ENCODE measurements at regions not wholly inside any gene's neighbourhood (a gene's known extent, or its start where the extent isn't known, plus 50 kb on each side); places are given as distances from the start of the nearest gene placed in this dataset.

- TF ChIP-seq ZNF488 (tag by site-specific recombination; IDR thresholded peaks at IDR 0.05) (no peak), ZNF274 (IDR thresholded peaks at IDR 0.05; ENCODE audit: low read length) (no peak), ZNF274 (tag by site-specific recombination; IDR thresholded peaks at IDR 0.05; ENCODE audit: borderline replicate concordance) (no peak), ZNF366 (tag by site-specific recombination; conservative IDR thresholded peaks at IDR 0.05) (no peak), YY1 (tag by site-specific recombination; IDR thresholded peaks at IDR 0.05) (no peak), ZNF350 (tag by site-specific recombination; IDR thresholded peaks at IDR 0.05) (no peak), CTCF (tag by site-specific recombination; IDR thresholded peaks at IDR 0.05) (no peak), ZNF133 (tag by site-specific recombination; IDR thresholded peaks at IDR 0.05) (no peak), ATF2 (tag by site-specific recombination; IDR thresholded peaks at IDR 0.05; ENCODE audit: low read depth) (no peak), PBX3 (CRISPR knock-in tag; IDR thresholded peaks at IDR 0.05) (no peak), ZNF23 (tag by site-specific recombination; IDR thresholded peaks at IDR 0.05; ENCODE audit: borderline replicate concordance) (no peak), ZNF37A (tag by site-specific recombination; IDR thresholded peaks at IDR 0.05) (no peak)
Measured at GRCh38 chr5:5704352-5704751, 281.9 kb downstream of the ICE1 start.
